DND-41 (cell line): ENCODE measurements at regions not wholly inside any gene's neighbourhood (a gene's known extent, or its start where the extent isn't known, plus 50 kb on each side); places are given as distances from the start of the nearest gene placed in this dataset.

Experiments
- ATAC-seq: fragments of 200-7000 bp; cut with Tn5 transposase; 3 replicates; pipeline ENCODE4 v1.9.1; 2021; ENCODE audit warnings: low read depth; ENCODE audit not compliant: insufficient read depth
- DNase-seq: peaks from one replicate; pipeline ENCODE4 v3.0.0-alpha.2; 2020
- H2AFZ ChIP-seq: 2 replicates; pipeline ENCODE4 v1.6.0; 2012; ENCODE audit warnings: low read depth, low read length
- H3K27ac ChIP-seq: 2 replicates; pipeline ENCODE4 v1.5.1; 2012; ENCODE audit warnings: low read length, inconsistent platforms
- H3K27me3 ChIP-seq: fragments of 200-600 bp; sonication (generic); 2 replicates; pipeline ENCODE4 v1.6.0; 2012; ENCODE audit warnings: low read length, mild to moderate bottlenecking, inconsistent platforms; ENCODE audit not compliant: insufficient read depth, poor library complexity
- H3K36me3 ChIP-seq: 2 replicates; pipeline ENCODE4 v1.5.1; 2012; ENCODE audit warnings: low read length, inconsistent platforms; ENCODE audit not compliant: insufficient read depth
- H3K4me1 ChIP-seq: 2 replicates; pipeline ENCODE4 v1.5.1; 2012; ENCODE audit warnings: mild to moderate bottlenecking, low read length; ENCODE audit not compliant: insufficient read depth
- H3K4me2 ChIP-seq: 2 replicates; pipeline ENCODE4 v1.6.0; 2012; ENCODE audit warnings: mild to moderate bottlenecking, moderate library complexity, low read length, inconsistent platforms; ENCODE audit not compliant: insufficient read depth
- H3K4me3 ChIP-seq, 2 experiments: fragments of 200-600 bp in 1 of 2; shearing (Covaris generic) in 1 of 2; 2 replicates each; pipeline ENCODE4 v1.5.1; 2012 to 2016; ENCODE audit warnings: inconsistent platforms in 2 of 2, low read length in 2 of 2, mild to moderate bottlenecking in 2 of 2, low read depth in 1 of 2, moderate library complexity in 1 of 2
- H3K79me2 ChIP-seq: 2 replicates; pipeline ENCODE4 v1.6.0; 2012; ENCODE audit warnings: low read length, inconsistent platforms; ENCODE audit not compliant: insufficient read depth
- H3K9ac ChIP-seq: 2 replicates; pipeline ENCODE4 v1.6.0; 2012; ENCODE audit warnings: low read depth, mild to moderate bottlenecking, inconsistent platforms, low read length, moderate library complexity
- H3K9me3 ChIP-seq: 2 replicates; pipeline ENCODE4 v1.5.1; 2012; ENCODE audit warnings: low read length, moderate library complexity, mild to moderate bottlenecking, inconsistent platforms; ENCODE audit not compliant: insufficient read depth, severe bottlenecking
- H4K20me1 ChIP-seq: 2 replicates; pipeline ENCODE4 v1.6.0; 2012; ENCODE audit warnings: low read length; ENCODE audit not compliant: insufficient read depth
- CTCF ChIP-seq: IDR thresholded peaks from 2 replicates; pipeline ENCODE4 v1.5.1; 2012; ENCODE audit warnings: borderline replicate concordance, low read length, moderate library complexity, mild to moderate bottlenecking; ENCODE audit not compliant: poor library complexity, severe bottlenecking; ENCODE audit errors: extremely low read depth
- EZH2 ChIP-seq: IDR thresholded peaks from 3 replicates; pipeline ENCODE4 v1.6.1; 2012; ENCODE audit warnings: borderline replicate concordance, low read depth, mild to moderate bottlenecking, moderate library complexity, low read length, inconsistent platforms; ENCODE audit not compliant: severe bottlenecking

- ATAC-seq (no peak), DNase-seq (no peak)
- Histone ChIP-seq H3K27me3 (no peaks in the 10 kb centered on the region), H3K4me2 (no peak overlapping the region), H4K20me1 (no peaks in the 10 kb centered on the region), H3K79me2 (no peaks in the 10 kb centered on the region), H3K4me3 (no peak overlapping the region), H3K9ac (no peak overlapping the region), H3K9me3 (no peaks in the 10 kb centered on the region), H3K36me3 (no peaks in the 10 kb centered on the region), H2AFZ (no peak overlapping the region), H3K27ac (no peak overlapping the region), H3K4me1 (no peaks in the 10 kb centered on the region)
- TF ChIP-seq EZH2: no peak
- no peak for TF ChIP-seq CTCF
Measured at GRCh38 chr2:198916548-198917080, 541.1 kb downstream of the SATB2 start.

- Histone ChIP-seq H3K79me2 (no peaks in the 10 kb centered on the region), H3K9me3 (no peaks in the 10 kb centered on the region), H3K9ac (no peak overlapping the region), H3K4me2 (no peak overlapping the region), H3K27ac (no peak overlapping the region), H3K36me3 (no peaks in the 10 kb centered on the region), H3K4me1 (no peaks in the 10 kb centered on the region), H3K4me3 (no peak overlapping the region), H3K27me3 (no peaks in the 10 kb centered on the region), H4K20me1 (no peaks in the 10 kb centered on the region), H2AFZ (no peak overlapping the region)
- no peak for TF ChIP-seq CTCF
- no peak for TF ChIP-seq EZH2
- ATAC-seq (no peak), DNase-seq (no peak)
Measured at GRCh38 chr2:198913394-198914152, 544.2 kb downstream of the SATB2 start.

- ATAC-seq (no peak), DNase-seq (no peak)
- Histone ChIP-seq H2AFZ (no peak overlapping the region), H3K27ac (no peak overlapping the region), H4K20me1 (no peaks in the 10 kb centered on the region), H3K27me3 (no peaks in the 10 kb centered on the region), H3K9ac (no peak overlapping the region), H3K4me2 (no peak overlapping the region), H3K4me3 (no peak overlapping the region), H3K9me3 (no peaks in the 10 kb centered on the region), H3K79me2 (no peaks in the 10 kb centered on the region), H3K4me1 (no peaks in the 10 kb centered on the region), H3K36me3 (no peaks in the 10 kb centered on the region)
- no peak for TF ChIP-seq CTCF
- TF ChIP-seq EZH2: no peak
Measured at GRCh38 chr2:198909525-198910267, 548.0 kb downstream of the SATB2 start.
